ENCODE measurements at regions not wholly inside any gene's neighbourhood (a gene's known extent, or its start where the extent isn't known, plus 50 kb on each side); places are given as distances from the start of the nearest gene placed in this dataset.

- POLR2A ChIA-PET = no interaction called here
Observed at GRCh38 chr11:92311616-92312449, 87.2 kb downstream of the FAT3 start.

DNA sequence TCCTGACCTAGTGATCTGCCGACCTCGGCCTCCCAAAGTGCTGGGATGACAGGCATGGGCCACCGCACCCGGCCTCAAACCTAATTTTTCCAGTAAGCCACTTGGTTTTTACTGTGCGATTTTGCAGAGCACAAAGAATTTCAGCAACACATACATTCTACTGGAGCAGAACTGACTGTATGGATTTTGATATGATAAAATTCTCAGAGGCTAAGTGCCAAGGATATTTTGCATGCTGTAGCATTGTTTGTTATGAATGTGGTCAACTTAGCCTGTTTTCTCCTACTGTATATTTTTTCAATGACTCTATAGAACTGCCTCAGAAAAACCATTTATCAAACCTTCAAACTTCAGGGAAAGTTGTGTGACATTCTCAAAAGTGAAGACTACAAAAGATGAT is 89.2 kb downstream of the FAT3 start:
- Mint-ChIP-seq H3K9me3 (no peaks in the 10 kb centered on the region), H3K27ac (no peak overlapping the region), H3K4me1 (ENCODE audit: low read depth) (no peaks in the 10 kb centered on the region), H3K36me3 (ENCODE audit: low read depth) (no peaks in the 10 kb centered on the region), H3K4me3 (no peak overlapping the region), H3K27me3 (peaks cover 3% of the 10 kb centered on the region)
- Histone ChIP-seq H3K4me3 (ENCODE audit: low read length) (no peak overlapping the region), H3K9me3 (ENCODE audit: control insufficient read depth in 1 of 2, insufficient read depth in 1 of 2, low read length in 2 of 2) (peaks cover 0 to 4% of the 10 kb centered on the region in 2 experiments), H3K27ac (ENCODE audit: low read depth in 1 of 2, low read length in 2 of 2) (no peak overlapping the region), H3K27me3 (ENCODE audit: control insufficient read depth in 1 of 2, insufficient read depth in 2 of 2, low read length in 2 of 2) (no peaks in the 10 kb centered on the region), H3K4me1 (ENCODE audit: insufficient read depth, low read length) (no peaks in the 10 kb centered on the region), H3K36me3 (ENCODE audit: insufficient read depth, low read length) (no peaks in the 10 kb centered on the region)
- CTCF ChIA-PET = no interaction called here
- DNase-seq (no peak), ATAC-seq (ENCODE audit: poor library complexity) (no peak)
- POLR2A ChIA-PET = no interaction called here
- intact Hi-C loops (cut with DNase I, micrococcal nuclease) = no loop called here
- TF ChIP-seq, protein P1, sequence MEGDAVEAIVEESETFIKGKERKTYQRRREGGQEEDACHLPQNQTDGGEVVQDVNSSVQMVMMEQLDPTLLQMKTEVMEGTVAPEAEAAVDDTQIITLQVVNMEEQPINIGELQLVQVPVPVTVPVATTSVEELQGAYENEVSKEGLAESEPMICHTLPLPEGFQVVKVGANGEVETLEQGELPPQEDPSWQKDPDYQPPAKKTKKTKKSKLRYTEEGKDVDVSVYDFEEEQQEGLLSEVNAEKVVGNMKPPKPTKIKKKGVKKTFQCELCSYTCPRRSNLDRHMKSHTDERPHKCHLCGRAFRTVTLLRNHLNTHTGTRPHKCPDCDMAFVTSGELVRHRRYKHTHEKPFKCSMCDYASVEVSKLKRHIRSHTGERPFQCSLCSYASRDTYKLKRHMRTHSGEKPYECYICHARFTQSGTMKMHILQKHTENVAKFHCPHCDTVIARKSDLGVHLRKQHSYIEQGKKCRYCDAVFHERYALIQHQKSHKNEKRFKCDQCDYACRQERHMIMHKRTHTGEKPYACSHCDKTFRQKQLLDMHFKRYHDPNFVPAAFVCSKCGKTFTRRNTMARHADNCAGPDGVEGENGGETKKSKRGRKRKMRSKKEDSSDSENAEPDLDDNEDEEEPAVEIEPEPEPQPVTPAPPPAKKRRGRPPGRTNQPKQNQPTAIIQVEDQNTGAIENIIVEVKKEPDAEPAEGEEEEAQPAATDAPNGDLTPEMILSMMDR (IDR thresholded peaks at IDR 0.05) = no peak

More at GRCh38 chr11:92311616-92312449, 87.2 kb downstream of the FAT3 start:
- peaks cover 0 to 4% of the 10 kb centered on the region in 2 experiments for H3K9me3 ChIP-seq (ENCODE audit: control insufficient read depth in 1 of 2, insufficient read depth in 1 of 2, low read length in 2 of 2)
- Mint-ChIP-seq H3K27ac (no peak overlapping the region), H3K36me3 (ENCODE audit: low read depth) (no peaks in the 10 kb centered on the region), H3K27me3 (peaks cover 3% of the 10 kb centered on the region), H3K4me3 (no peak overlapping the region), H3K9me3 (no peaks in the 10 kb centered on the region), H3K4me1 (ENCODE audit: low read depth) (no peaks in the 10 kb centered on the region)
- ATAC-seq (ENCODE audit: poor library complexity) (no peak), DNase-seq (no peak)
- CTCF ChIA-PET = no interaction called here
- intact Hi-C loops (cut with DNase I, micrococcal nuclease) = no loop called here
- H3K27me3 ChIP-seq (ENCODE audit: control insufficient read depth in 1 of 2, insufficient read depth in 2 of 2, low read length in 2 of 2) = no peaks in the 10 kb centered on the region
- H3K4me1 ChIP-seq (ENCODE audit: insufficient read depth, low read length) = no peaks in the 10 kb centered on the region
- H3K36me3 ChIP-seq (ENCODE audit: insufficient read depth, low read length) = no peaks in the 10 kb centered on the region
- TF ChIP-seq, protein P1 (IDR thresholded peaks at IDR 0.05) = no peak
- H3K27ac ChIP-seq (ENCODE audit: low read depth in 1 of 2, low read length in 2 of 2) = no peak overlapping the region
- no peak overlapping the region for H3K4me3 ChIP-seq (ENCODE audit: low read length)

DNA sequence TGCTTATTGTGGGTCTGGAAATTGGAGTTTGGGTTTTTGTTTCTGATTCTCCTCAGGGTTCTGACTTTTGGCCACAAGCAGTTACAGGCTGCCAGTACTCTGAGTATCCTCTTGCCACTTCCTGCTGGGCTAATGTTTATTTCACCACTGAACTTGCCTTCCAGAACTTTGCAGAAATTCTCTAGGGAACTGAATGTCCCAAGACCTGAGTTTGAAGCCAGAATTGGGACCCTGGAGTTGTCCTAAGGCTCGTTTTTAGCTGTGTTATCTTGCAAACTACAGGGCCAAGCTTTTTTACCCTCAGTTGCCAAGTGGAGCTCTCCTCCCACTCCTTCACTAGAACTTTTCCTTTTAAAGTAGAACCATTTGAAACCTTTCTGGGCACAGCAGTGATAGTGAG is 89.9 kb downstream of the FAT3 start:
- POLR2A ChIA-PET = no interaction called here
- Mint-ChIP-seq H3K4me1 (ENCODE audit: low read depth) (no peaks in the 10 kb centered on the region), H3K27me3 (peaks cover 3% of the 10 kb centered on the region), H3K36me3 (ENCODE audit: low read depth) (no peaks in the 10 kb centered on the region), H3K27ac (no peak overlapping the region), H3K4me3 (no peak overlapping the region), H3K9me3 (no peaks in the 10 kb centered on the region)
- H3K27me3 ChIP-seq (ENCODE audit: control insufficient read depth in 1 of 2, insufficient read depth in 2 of 2, low read length in 2 of 2) = no peaks in the 10 kb centered on the region
- intact Hi-C loops (cut with DNase I, micrococcal nuclease) = no loop called here
- ATAC-seq (ENCODE audit: poor library complexity) (no peak), DNase-seq (no peak)
- H3K27ac ChIP-seq (ENCODE audit: low read depth in 1 of 2, low read length in 2 of 2) = no peak overlapping the region
- CTCF ChIA-PET = no interaction called here
- H3K9me3 ChIP-seq (ENCODE audit: control insufficient read depth in 1 of 2, insufficient read depth in 1 of 2, low read length in 2 of 2) = peaks cover 0 to 4% of the 10 kb centered on the region in 2 experiments
- H3K4me3 ChIP-seq (ENCODE audit: low read length) = no peak overlapping the region
- no peaks in the 10 kb centered on the region for H3K4me1 ChIP-seq (ENCODE audit: insufficient read depth, low read length)
- no peaks in the 10 kb centered on the region for H3K36me3 ChIP-seq (ENCODE audit: insufficient read depth, low read length)
- TF ChIP-seq, protein P1 (IDR thresholded peaks at IDR 0.05) = no peak
